ENCODE measurements at regions not wholly inside any gene's neighbourhood (a gene's known extent, or its start where the extent isn't known, plus 50 kb on each side); places are given as distances from the start of the nearest gene placed in this dataset.

DNA sequence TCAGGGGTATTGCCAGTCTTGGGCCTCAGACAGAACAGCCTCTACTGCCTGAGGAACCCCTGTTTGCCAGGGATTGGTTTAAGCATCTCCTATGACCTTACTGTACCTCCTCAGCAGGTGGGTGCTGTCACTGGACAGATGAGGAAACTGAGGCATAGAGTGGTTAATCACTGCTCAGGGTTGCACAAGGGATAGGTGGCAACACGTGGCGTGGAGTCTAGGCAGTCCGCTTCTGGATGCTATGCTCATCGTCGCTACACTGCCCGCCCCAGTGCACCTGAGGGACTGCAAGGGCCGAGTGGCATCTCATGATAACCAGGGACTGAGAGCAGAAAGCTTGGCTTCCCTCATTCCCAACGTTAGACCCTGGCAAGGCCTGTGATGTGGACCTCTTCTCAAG, 101.8 kb upstream of the SULF2 start:
- TF ChIP-seq FOXM1 (IDR thresholded peaks at IDR 0.05; ENCODE audit: borderline replicate concordance, low read depth) (no peak), TAF1 (IDR thresholded peaks at IDR 0.05; ENCODE audit: low read depth) (no peak), REST (IDR thresholded peaks at IDR 0.05; ENCODE audit: low read depth) (no peak), EP300 (IDR thresholded peaks at IDR 0.05; ENCODE audit: borderline replicate concordance) (no peak), MAX (IDR thresholded peaks at IDR 0.05) (no peak), ZBTB7A (IDR thresholded peaks at IDR 0.05; ENCODE audit: low read depth) (no peak), CEBPB (IDR thresholded peaks at IDR 0.05) (no peak), CREB1 (IDR thresholded peaks at IDR 0.05; ENCODE audit: low read depth) (no peak), EGR1 (IDR thresholded peaks at IDR 0.05) (no peak), RAD21 (IDR thresholded peaks at IDR 0.05; ENCODE audit: low read depth) (no peak), YY1 (IDR thresholded peaks at IDR 0.05; ENCODE audit: low read depth) (no peak), NFIC (IDR thresholded peaks at IDR 0.05) (no peak)
- TF ChIP-seq, protein P1, sequence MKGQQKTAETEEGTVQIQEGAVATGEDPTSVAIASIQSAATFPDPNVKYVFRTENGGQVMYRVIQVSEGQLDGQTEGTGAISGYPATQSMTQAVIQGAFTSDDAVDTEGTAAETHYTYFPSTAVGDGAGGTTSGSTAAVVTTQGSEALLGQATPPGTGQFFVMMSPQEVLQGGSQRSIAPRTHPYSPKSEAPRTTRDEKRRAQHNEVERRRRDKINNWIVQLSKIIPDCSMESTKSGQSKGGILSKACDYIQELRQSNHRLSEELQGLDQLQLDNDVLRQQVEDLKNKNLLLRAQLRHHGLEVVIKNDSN (IDR thresholded peaks at IDR 0.05), result no peak

Data from Ishikawa (cell line).